Osteocyte (in vitro differentiated cells): ENCODE measurements at regions not wholly inside any gene's neighbourhood (a gene's known extent, or its start where the extent isn't known, plus 50 kb on each side); places are given as distances from the start of the nearest gene placed in this dataset.
"Not testable (repeated sequence)": the region's sequence is repeated elsewhere in the genome, so short reads cannot be mapped to it uniquely, and the experiment has no call there.

ENCODE experiments used
- DNase-seq: peaks from one replicate; pipeline ENCODE4 v3.0.0; 2021; ENCODE audit warnings: mixed read lengths; ENCODE audit not compliant: unreplicated experiment; ENCODE audit errors: extremely low spot score
- H3K27ac Mint-ChIP-seq: one replicate; pipeline ENCODE4 v1.8.0; 2021; ENCODE audit warnings: mild to moderate bottlenecking, mixed read lengths; ENCODE audit not compliant: unreplicated experiment
- H3K27me3 Mint-ChIP-seq: one replicate; pipeline ENCODE4 v1.8.0; 2021; ENCODE audit warnings: mixed read lengths; ENCODE audit not compliant: unreplicated experiment
- H3K36me3 Mint-ChIP-seq: one replicate; pipeline ENCODE4 v1.8.0; 2021; ENCODE audit warnings: mixed read lengths; ENCODE audit not compliant: unreplicated experiment
- H3K4me1 Mint-ChIP-seq: one replicate; pipeline ENCODE4 v1.8.0; 2021; ENCODE audit warnings: mixed read lengths; ENCODE audit not compliant: unreplicated experiment
- H3K4me3 Mint-ChIP-seq: one replicate; pipeline ENCODE4 v1.8.0; 2021; ENCODE audit warnings: mild to moderate bottlenecking, moderate library complexity, mixed read lengths; ENCODE audit not compliant: unreplicated experiment
- H3K9me3 Mint-ChIP-seq: one replicate; pipeline ENCODE4 v1.8.0; 2021; ENCODE audit warnings: mixed read lengths; ENCODE audit not compliant: unreplicated experiment
- CTCF ChIP-seq: fragments of 200-600 bp; sonication (generic); IDR thresholded peaks from 2 replicates; pipeline ENCODE4 v1.5.0; 2021; ENCODE audit warnings: antibody characterized with exemption, mild to moderate bottlenecking, moderate library complexity

- no peak for DNase-seq
- Mint-ChIP-seq H3K4me3 (no peak overlapping the region), H3K4me1 (no peaks in the 10 kb centered on the region), H3K27ac (no peak overlapping the region), H3K36me3 (no peaks in the 10 kb centered on the region), H3K9me3 (no peaks in the 10 kb centered on the region), H3K27me3 (peaks cover 5% of the 10 kb centered on the region)
- TF ChIP-seq CTCF = no peak
Observed at GRCh38 chr2:13696601-13697000, 935.9 kb upstream of the LRATD1 start.

- H3K27ac Mint-ChIP-seq = no peak overlapping the region
- H3K4me3 Mint-ChIP-seq = no peak overlapping the region
- H3K27me3 Mint-ChIP-seq = peaks cover 2% of the 10 kb centered on the region
- no peaks in the 10 kb centered on the region for H3K9me3 Mint-ChIP-seq
- no peaks in the 10 kb centered on the region for H3K4me1 Mint-ChIP-seq
- no peaks in the 10 kb centered on the region for H3K36me3 Mint-ChIP-seq
- TF ChIP-seq CTCF = no peak
- DNase-seq = no peak
Observed at GRCh38 chr2:13698847-13699246, 933.7 kb upstream of the LRATD1 start.

- H3K27me3 Mint-ChIP-seq, H3K4me1 Mint-ChIP-seq, H3K36me3 Mint-ChIP-seq, H3K4me3 Mint-ChIP-seq, DNase-seq, H3K9me3 Mint-ChIP-seq, H3K27ac Mint-ChIP-seq: not testable (repeated sequence)
Observed at GRCh38 chr2:13699939-13700338, 932.6 kb upstream of the LRATD1 start.

- no peak for DNase-seq
- no peak overlapping the region for H3K4me3 Mint-ChIP-seq
- no peaks in the 10 kb centered on the region for H3K36me3 Mint-ChIP-seq
- no peak overlapping the region for H3K27ac Mint-ChIP-seq
- H3K27me3 Mint-ChIP-seq = no peaks in the 10 kb centered on the region
- TF ChIP-seq CTCF = no peak
- H3K4me1 Mint-ChIP-seq = no peaks in the 10 kb centered on the region
- H3K9me3 Mint-ChIP-seq = peaks cover 3% of the 10 kb centered on the region
Observed at GRCh38 chr2:13711154-13711553, 921.4 kb upstream of the LRATD1 start.

GRCh38 chr2:13714466-13714865 lies 918.1 kb upstream of the LRATD1 start:
- no peak for DNase-seq
- H3K27me3 Mint-ChIP-seq = no peaks in the 10 kb centered on the region
- H3K9me3 Mint-ChIP-seq = peaks cover 3% of the 10 kb centered on the region
- H3K36me3 Mint-ChIP-seq = no peaks in the 10 kb centered on the region
- no peak overlapping the region for H3K4me3 Mint-ChIP-seq
- TF ChIP-seq CTCF = no peak
- no peak overlapping the region for H3K27ac Mint-ChIP-seq
- no peaks in the 10 kb centered on the region for H3K4me1 Mint-ChIP-seq

- H3K9me3 Mint-ChIP-seq = peaks cover 3% of the 10 kb centered on the region
- DNase-seq = no peak
- H3K4me3 Mint-ChIP-seq = no peak overlapping the region
- no peaks in the 10 kb centered on the region for H3K36me3 Mint-ChIP-seq
- TF ChIP-seq CTCF = no peak
- no peaks in the 10 kb centered on the region for H3K4me1 Mint-ChIP-seq
- H3K27ac Mint-ChIP-seq = no peak overlapping the region
- no peaks in the 10 kb centered on the region for H3K27me3 Mint-ChIP-seq
Observed at GRCh38 chr2:13725945-13726344, 906.6 kb upstream of the LRATD1 start.
